ENCODE measurements at regions not wholly inside any gene's neighbourhood (a gene's known extent, or its start where the extent isn't known, plus 50 kb on each side); places are given as distances from the start of the nearest gene placed in this dataset.

GRCh38 chr11:92380882-92381281 is 156.3 kb downstream of the FAT3 start:
- DNase-seq (ENCODE audit: extremely low spot score, insufficient read length, low read depth): no peak
- no peak for FAIRE-seq

DNA sequence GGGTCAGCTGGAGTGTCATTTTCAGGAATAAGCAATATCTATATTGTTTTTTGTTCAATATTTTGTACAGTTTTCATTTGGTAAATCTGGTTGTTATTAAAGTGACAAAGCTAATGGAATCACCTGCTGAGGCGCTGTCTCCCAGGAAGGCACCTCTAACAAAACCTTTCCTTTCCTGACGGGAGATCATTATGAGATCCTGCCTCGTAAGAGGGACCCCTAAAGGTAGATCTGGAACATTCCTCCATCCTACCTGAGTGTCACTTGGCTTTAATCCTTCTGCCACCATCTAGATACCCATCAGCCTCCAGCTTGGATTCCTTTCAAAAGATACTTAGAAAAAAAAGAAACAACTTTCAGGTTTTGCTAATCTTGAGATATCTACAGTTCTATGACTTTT is 157.7 kb downstream of the FAT3 start:
- DNase-seq (ENCODE audit: extremely low spot score, insufficient read length, low read depth) (no peak), FAIRE-seq (no peak)

DNA sequence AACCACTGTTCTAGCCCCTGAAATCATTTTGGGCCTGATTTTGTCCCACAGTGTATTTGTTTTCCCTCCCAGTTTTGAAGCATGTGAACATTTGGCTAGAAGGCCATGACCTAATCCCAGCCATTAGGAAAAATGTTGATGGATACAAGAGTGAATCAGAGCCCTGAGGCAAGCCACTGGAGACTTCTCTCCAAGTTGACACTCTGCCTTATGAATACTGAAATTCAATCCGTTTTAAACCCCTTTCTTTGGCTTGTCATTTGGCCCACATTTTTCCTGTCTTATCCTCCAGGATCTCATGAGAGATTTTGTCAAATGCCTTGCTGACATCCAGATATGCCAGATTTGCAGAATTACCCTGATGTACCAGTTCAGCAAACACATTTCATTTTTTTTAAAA is 158.8 kb downstream of the FAT3 start:
- FAIRE-seq (no peak), DNase-seq (ENCODE audit: extremely low spot score, insufficient read length, low read depth) (no peak)

DNA sequence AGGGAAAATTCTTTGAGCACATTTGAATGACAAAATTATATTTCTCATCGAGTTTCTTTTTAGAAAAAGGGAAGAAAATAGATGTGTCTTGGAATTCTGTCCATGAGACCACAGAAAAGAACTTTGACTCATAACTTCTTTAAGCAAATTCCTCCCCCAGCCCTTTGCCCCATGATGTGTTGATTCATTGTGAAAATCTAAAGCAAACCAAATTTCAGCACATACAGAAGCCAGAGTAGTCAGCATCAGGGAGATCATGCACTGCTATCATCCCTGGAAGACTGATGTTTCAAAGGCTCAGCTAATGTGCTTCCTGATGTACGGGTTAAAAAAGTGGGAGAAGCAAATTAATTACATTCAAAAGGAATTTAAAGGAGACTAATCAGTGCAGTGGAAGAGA is 159.7 kb downstream of the FAT3 start:
- no peak for FAIRE-seq
- no peak for DNase-seq (ENCODE audit: extremely low spot score, insufficient read length, low read depth)

DNA sequence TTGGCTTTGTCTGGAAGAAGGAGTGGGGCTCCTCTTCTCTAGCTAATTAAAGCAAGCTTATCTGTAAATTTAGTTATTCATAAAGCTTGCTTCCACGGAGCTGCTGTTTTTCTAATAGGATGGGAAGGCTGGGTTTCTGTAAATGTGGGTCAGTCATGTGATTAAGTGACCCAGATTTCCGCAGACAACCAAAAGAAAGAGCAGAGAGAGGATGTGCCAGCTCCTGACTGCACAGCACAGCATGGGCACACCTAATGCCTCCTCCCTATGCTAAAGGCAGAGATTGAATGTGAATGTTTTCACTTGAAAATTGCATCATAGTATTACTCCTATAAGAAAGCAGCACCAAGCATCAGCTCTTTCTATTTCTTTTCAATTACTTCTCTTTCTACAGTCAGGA is 160.2 kb downstream of the FAT3 start:
- DNase-seq (ENCODE audit: extremely low spot score, insufficient read length, low read depth) (no peak), FAIRE-seq (no peak)

GRCh38 chr11:92386577-92386976 is 162.0 kb downstream of the FAT3 start:
- DNase-seq (ENCODE audit: extremely low spot score, insufficient read length, low read depth) (no peak), FAIRE-seq (no peak)

GRCh38 chr11:92387859-92388258 is 163.2 kb downstream of the FAT3 start:
- no peak for FAIRE-seq
- DNase-seq (ENCODE audit: extremely low spot score, insufficient read length, low read depth): no peak

- FAIRE-seq (no peak), DNase-seq (ENCODE audit: extremely low spot score, insufficient read length, low read depth) (no peak)
These were observed 163.8 kb downstream of the FAT3 start for GRCh38 chr11:92388380-92388779.

DNA sequence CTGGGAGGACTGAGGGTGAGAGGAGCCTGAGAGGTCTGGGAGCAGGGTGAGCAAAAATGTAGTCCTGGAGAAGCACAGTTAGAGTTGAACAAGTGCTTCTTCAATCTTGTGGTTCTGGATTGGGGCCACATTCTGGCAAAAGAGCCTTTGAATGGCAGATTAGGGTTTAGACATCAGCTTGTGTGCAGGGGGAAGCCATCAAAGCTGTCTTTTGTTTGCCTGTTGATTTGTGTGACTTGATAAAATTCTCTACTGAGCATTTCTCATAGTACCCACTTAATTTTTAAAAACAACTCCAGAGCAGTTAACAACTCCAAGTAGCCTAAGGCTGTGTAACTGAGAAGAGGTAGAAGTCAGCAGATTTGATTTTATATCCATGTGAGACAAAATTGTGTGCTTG is 166.2 kb downstream of the FAT3 start:
- FAIRE-seq (no peak), DNase-seq (ENCODE audit: extremely low spot score, insufficient read length, low read depth) (no peak)

DNA sequence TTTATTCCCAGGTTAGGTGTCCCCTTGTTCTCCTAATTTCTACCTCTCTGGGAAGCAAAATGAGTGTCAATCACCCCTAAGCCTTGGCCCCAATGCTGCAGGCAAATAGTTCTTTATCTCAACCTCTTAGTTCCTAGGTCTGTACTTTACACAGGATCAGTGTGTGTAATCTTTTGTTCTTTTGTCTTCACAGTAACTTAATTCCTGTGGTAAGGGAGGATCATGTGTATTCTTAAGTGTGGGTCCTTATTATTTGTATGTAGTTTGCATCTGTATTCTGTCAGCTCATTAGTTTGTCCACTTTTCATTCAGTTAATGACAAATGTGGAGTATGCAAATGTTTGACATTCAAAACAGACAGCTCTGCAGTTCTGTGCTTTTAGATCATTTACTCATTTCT is 166.7 kb downstream of the FAT3 start:
- FAIRE-seq: no peak

GRCh38 chr11:92391808-92392207 is 167.2 kb downstream of the FAT3 start:
- DNase-seq (ENCODE audit: extremely low spot score, insufficient read length, low read depth): no peak
- no peak for FAIRE-seq

More for the DNA sequence above, 166.7 kb downstream of the FAT3 start:
- no peak for DNase-seq (ENCODE audit: extremely low spot score, insufficient read length, low read depth)

GRCh38 chr11:92393218-92393617 is 168.6 kb downstream of the FAT3 start:
- no peak for FAIRE-seq

DNA sequence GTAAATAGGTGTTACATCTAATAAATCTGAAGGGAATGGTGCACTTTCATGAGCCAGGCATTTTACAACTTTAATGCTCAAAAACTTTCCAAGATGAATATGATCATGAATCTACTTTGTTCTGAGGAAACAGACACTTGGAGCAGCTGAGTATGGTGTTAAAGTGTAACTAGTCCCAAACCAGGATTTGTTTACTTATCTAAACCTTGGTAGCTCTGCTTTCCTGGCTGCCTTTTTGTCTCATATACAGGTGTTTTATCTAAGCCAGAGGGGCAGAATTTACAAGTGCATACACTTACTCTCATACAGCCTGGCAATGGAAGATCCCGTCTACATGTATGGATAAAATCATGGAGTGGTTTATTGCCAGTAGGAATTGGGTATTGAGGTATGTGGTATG is 171.5 kb downstream of the FAT3 start:
- no peak for DNase-seq (ENCODE audit: extremely low spot score, insufficient read length, low read depth)
- FAIRE-seq: no peak

More at GRCh38 chr11:92393218-92393617, 168.6 kb downstream of the FAT3 start:
- DNase-seq (ENCODE audit: extremely low spot score, insufficient read length, low read depth): no peak

DNA sequence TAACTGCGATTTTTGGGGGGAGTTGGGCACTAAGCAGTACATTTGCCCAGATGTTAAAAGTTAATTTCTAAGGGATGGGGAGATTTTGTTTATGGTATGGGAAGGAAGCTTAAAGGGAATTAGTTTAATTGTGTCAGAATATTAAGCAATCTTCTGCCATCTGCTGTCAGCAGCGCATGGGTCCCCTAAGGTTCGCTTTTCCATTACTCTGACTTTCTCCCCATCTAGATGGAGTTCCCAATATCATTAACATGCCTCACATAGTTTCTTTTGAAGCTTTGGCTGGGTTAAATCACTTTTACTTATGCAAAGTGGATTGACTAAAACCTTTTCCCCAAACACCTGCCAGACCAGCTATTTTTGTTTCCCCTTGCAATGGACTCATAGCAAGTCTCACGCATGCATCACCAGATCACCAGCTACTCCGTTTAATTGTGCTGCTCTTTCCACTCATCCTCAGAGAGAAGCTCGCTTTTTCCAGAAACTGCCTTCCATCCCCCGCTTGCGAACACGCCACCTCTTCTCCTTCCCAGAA is 172.7 kb downstream of the FAT3 start:
- FAIRE-seq (no peak), DNase-seq (ENCODE audit: extremely low spot score, insufficient read length, low read depth) (no peak)

GRCh38 chr11:92399705-92400104 is 175.1 kb downstream of the FAT3 start:
- FAIRE-seq: no peak
- DNase-seq (ENCODE audit: extremely low spot score, insufficient read length, low read depth): no peak

DNA sequence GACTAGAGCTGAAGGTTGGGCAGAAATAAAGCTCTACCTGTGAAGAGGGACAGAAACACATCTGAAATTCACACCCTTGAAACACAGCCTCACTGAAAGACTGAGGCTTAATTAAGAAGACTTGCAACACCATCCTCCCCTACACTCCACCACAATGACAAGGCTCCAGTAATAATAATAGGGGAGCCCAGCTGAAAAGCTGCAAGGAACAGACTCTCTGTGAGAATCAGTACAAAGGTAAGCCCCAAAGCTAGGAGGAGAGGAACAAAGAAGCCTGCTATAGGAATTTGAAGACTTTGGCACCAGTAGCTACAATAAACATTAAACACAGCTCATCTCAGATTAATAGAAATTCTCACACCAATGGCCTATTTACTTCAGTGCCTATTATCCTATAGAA is 176.9 kb downstream of the FAT3 start:
- no peak for FAIRE-seq
- DNase-seq (ENCODE audit: extremely low spot score, insufficient read length, low read depth): no peak

- FAIRE-seq: no peak
- DNase-seq (ENCODE audit: extremely low spot score, insufficient read length, low read depth): no peak
These were observed 181.9 kb downstream of the FAT3 start for GRCh38 chr11:92406472-92406871.

DNA sequence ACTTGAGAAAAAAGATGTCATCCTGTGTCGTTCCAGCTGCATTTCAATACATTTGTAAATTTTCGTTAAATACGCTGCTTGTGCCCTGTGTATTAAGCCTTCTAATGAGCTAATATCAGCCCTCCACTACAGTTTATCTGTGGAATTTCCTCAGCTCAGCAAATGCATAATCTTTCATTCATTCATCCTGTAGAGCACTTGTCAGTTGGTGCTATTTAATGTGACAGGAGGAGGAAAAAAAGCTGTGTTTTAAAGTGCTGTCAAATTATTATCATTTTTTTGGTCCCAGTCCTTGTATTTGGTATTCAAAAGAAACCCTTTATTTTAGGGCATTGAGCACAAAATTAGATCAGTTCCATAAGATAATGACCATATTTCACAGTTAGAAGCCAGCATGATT is 184.7 kb downstream of the FAT3 start:
- FAIRE-seq (no peak), DNase-seq (ENCODE audit: extremely low spot score, insufficient read length, low read depth) (no peak)

- no peak for DNase-seq (ENCODE audit: extremely low spot score, insufficient read length, low read depth)
- no peak for FAIRE-seq
These were observed 185.3 kb downstream of the FAT3 start for GRCh38 chr11:92409956-92410355.

- DNase-seq (ENCODE audit: extremely low spot score, insufficient read length, low read depth) (no peak), FAIRE-seq (no peak)
These were observed 185.9 kb downstream of the FAT3 start for GRCh38 chr11:92410526-92410925.

GRCh38 chr11:92411431-92411830 is 186.8 kb downstream of the FAT3 start:
- DNase-seq (ENCODE audit: extremely low spot score, insufficient read length, low read depth): no peak
- no peak for FAIRE-seq

- no peak for DNase-seq (ENCODE audit: extremely low spot score, insufficient read length, low read depth)
- no peak for FAIRE-seq
These were observed 189.3 kb downstream of the FAT3 start for GRCh38 chr11:92413757-92414513.
